ENCODE measurements at regions not wholly inside any gene's neighbourhood (a gene's known extent, or its start where the extent isn't known, plus 50 kb on each side); places are given as distances from the start of the nearest gene placed in this dataset.

GRCh38 chr6:97644353-97644752, 361.3 kb upstream of the MMS22L start:
- H3K79me2 ChIP-seq (ENCODE audit: control insufficient read depth, low read length) = no peaks in the 10 kb centered on the region
- H3K9me3 ChIP-seq (ENCODE audit: control insufficient read depth, insufficient read depth, low read length) = no peaks in the 10 kb centered on the region
- H3K9me2 ChIP-seq (replicated peaks; ENCODE audit: control insufficient read depth, low read length) = no peaks in the 10 kb centered on the region
- TF ChIP-seq, protein P1, sequence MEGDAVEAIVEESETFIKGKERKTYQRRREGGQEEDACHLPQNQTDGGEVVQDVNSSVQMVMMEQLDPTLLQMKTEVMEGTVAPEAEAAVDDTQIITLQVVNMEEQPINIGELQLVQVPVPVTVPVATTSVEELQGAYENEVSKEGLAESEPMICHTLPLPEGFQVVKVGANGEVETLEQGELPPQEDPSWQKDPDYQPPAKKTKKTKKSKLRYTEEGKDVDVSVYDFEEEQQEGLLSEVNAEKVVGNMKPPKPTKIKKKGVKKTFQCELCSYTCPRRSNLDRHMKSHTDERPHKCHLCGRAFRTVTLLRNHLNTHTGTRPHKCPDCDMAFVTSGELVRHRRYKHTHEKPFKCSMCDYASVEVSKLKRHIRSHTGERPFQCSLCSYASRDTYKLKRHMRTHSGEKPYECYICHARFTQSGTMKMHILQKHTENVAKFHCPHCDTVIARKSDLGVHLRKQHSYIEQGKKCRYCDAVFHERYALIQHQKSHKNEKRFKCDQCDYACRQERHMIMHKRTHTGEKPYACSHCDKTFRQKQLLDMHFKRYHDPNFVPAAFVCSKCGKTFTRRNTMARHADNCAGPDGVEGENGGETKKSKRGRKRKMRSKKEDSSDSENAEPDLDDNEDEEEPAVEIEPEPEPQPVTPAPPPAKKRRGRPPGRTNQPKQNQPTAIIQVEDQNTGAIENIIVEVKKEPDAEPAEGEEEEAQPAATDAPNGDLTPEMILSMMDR (IDR thresholded peaks at IDR 0.05; ENCODE audit: low read depth, low read length, poor library complexity, severe bottlenecking) = no peak
- no peak for TF ChIP-seq EZH2phosphoT487 (IDR thresholded peaks at IDR 0.05; ENCODE audit: borderline replicate concordance, low read length)
- H3K27ac ChIP-seq (ENCODE audit: low read depth, low read length) = no peak overlapping the region
- no peaks in the 10 kb centered on the region for H3K27me3 ChIP-seq (ENCODE audit: control insufficient read depth, low read length)
- no peaks in the 10 kb centered on the region for H3K4me1 ChIP-seq (ENCODE audit: control insufficient read depth, low read length)
- H3K4me3 ChIP-seq (ENCODE audit: low read length) = no peak overlapping the region
- no peaks in the 10 kb centered on the region for H3K36me3 ChIP-seq (ENCODE audit: control insufficient read depth, low read length)
- no peaks in the 10 kb centered on the region for H3F3A ChIP-seq (ENCODE audit: control insufficient read depth, insufficient read depth)
- H3K4me2 ChIP-seq (ENCODE audit: low read length) = no peak overlapping the region
- no peaks in the 10 kb centered on the region for H4K20me1 ChIP-seq (ENCODE audit: control insufficient read depth, insufficient read depth, low read depth, low read length)

- Histone ChIP-seq H3K9me3 (ENCODE audit: control insufficient read depth, insufficient read depth, low read length) (no peaks in the 10 kb centered on the region), H3K4me3 (ENCODE audit: low read length) (no peak overlapping the region), H4K20me1 (ENCODE audit: control insufficient read depth, insufficient read depth, low read depth, low read length) (no peaks in the 10 kb centered on the region), H3K27ac (ENCODE audit: low read depth, low read length) (no peak overlapping the region), H3K79me2 (ENCODE audit: control insufficient read depth, low read length) (no peaks in the 10 kb centered on the region), H3K36me3 (ENCODE audit: control insufficient read depth, low read length) (no peaks in the 10 kb centered on the region), H3K9me2 (replicated peaks; ENCODE audit: control insufficient read depth, low read length) (no peaks in the 10 kb centered on the region), H3K4me1 (ENCODE audit: control insufficient read depth, low read length) (no peaks in the 10 kb centered on the region), H3F3A (ENCODE audit: control insufficient read depth, insufficient read depth) (no peaks in the 10 kb centered on the region), H3K4me2 (ENCODE audit: low read length) (no peak overlapping the region), H3K27me3 (ENCODE audit: control insufficient read depth, low read length) (no peaks in the 10 kb centered on the region)
- TF ChIP-seq, protein P1 (IDR thresholded peaks at IDR 0.05; ENCODE audit: low read depth, low read length, poor library complexity, severe bottlenecking) = no peak
- TF ChIP-seq EZH2phosphoT487 (IDR thresholded peaks at IDR 0.05; ENCODE audit: borderline replicate concordance, low read length) = no peak
Observed at GRCh38 chr6:97645757-97646156, 362.7 kb upstream of the MMS22L start.

DNA sequence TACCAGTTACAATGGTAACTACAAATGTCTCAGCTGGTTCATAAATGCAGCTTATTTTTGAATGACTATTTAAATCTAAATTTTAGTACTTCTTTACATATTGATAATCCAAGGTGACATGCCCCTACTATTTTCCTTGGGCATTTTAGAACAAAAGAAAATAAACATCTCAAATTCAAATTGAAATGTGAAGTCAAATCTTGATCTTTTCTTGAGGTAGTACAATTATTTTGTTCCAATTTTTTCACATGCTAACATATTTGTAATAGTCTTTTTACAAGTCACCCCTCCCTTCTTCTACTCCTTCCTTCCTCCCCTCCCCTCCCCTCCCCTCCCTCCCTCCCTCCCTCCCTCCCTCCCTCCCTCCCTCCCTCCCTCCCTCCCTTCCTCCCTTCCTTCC, 370.1 kb upstream of the MMS22L start:
- Histone ChIP-seq H3K9me3 (ENCODE audit: control insufficient read depth, insufficient read depth, low read length) (no peaks in the 10 kb centered on the region), H3K36me3 (ENCODE audit: control insufficient read depth, low read length) (no peaks in the 10 kb centered on the region), H3K4me2 (ENCODE audit: low read length) (no peak overlapping the region), H3K27me3 (ENCODE audit: control insufficient read depth, low read length) (no peaks in the 10 kb centered on the region), H3K9me2 (replicated peaks; ENCODE audit: control insufficient read depth, low read length) (no peaks in the 10 kb centered on the region), H3K4me3 (ENCODE audit: low read length) (no peak overlapping the region), H3K27ac (ENCODE audit: low read depth, low read length) (no peak overlapping the region), H3K79me2 (ENCODE audit: control insufficient read depth, low read length) (no peaks in the 10 kb centered on the region), H4K20me1 (ENCODE audit: control insufficient read depth, insufficient read depth, low read depth, low read length) (no peaks in the 10 kb centered on the region), H3F3A (ENCODE audit: control insufficient read depth, insufficient read depth) (no peaks in the 10 kb centered on the region), H3K4me1 (ENCODE audit: control insufficient read depth, low read length) (no peaks in the 10 kb centered on the region)
- TF ChIP-seq EZH2phosphoT487 (IDR thresholded peaks at IDR 0.05; ENCODE audit: borderline replicate concordance, low read length) = no peak
- TF ChIP-seq, protein P1 (IDR thresholded peaks at IDR 0.05; ENCODE audit: low read depth, low read length, poor library complexity, severe bottlenecking) = no peak

DNA sequence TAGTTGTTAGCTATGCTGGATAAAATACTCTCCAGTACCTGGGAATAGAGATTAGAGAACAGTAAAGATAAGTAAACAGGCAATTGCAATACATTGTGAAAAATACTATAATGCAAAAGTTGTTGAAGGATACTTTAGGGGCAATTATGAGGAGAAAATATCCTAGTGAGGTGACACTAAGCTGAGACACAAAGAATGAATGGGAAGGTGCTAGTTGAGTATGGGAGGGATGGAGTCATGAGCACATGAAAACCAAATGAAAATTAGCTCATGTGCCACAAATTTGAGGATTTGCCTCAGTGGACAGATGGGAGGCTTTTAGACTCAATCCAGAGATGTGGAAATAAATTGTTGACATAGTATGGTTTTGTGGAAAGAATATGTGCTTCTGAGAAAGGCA, 370.5 kb upstream of the MMS22L start:
- TF ChIP-seq EZH2phosphoT487 (IDR thresholded peaks at IDR 0.05; ENCODE audit: borderline replicate concordance, low read length) = no peak
- TF ChIP-seq, protein P1 (IDR thresholded peaks at IDR 0.05; ENCODE audit: low read depth, low read length, poor library complexity, severe bottlenecking) = no peak
- H3K4me3 ChIP-seq (ENCODE audit: low read length) = no peak overlapping the region
- H3K4me2 ChIP-seq (ENCODE audit: low read length) = no peak overlapping the region
- no peaks in the 10 kb centered on the region for H3K4me1 ChIP-seq (ENCODE audit: control insufficient read depth, low read length)
- no peaks in the 10 kb centered on the region for H4K20me1 ChIP-seq (ENCODE audit: control insufficient read depth, insufficient read depth, low read depth, low read length)
- H3K27me3 ChIP-seq (ENCODE audit: control insufficient read depth, low read length) = no peaks in the 10 kb centered on the region
- H3K27ac ChIP-seq (ENCODE audit: low read depth, low read length) = no peak overlapping the region
- no peaks in the 10 kb centered on the region for H3K9me3 ChIP-seq (ENCODE audit: control insufficient read depth, insufficient read depth, low read length)
- H3K79me2 ChIP-seq (ENCODE audit: control insufficient read depth, low read length) = no peaks in the 10 kb centered on the region
- no peaks in the 10 kb centered on the region for H3K9me2 ChIP-seq (replicated peaks; ENCODE audit: control insufficient read depth, low read length)
- H3F3A ChIP-seq (ENCODE audit: control insufficient read depth, insufficient read depth) = no peaks in the 10 kb centered on the region
- H3K36me3 ChIP-seq (ENCODE audit: control insufficient read depth, low read length) = no peaks in the 10 kb centered on the region
